GM18870 (cell line): ENCODE measurements at regions not wholly inside any gene's neighbourhood (a gene's known extent, or its start where the extent isn't known, plus 50 kb on each side); places are given as distances from the start of the nearest gene placed in this dataset.

Experiments
- ATAC-seq: cut with Tn5 transposase; IDR thresholded peaks from one replicate; pipeline ENCODE4 v1.9.1; 2021; ENCODE audit warnings: moderate library complexity; ENCODE audit not compliant: unreplicated experiment

GRCh38 chrX:39736216-39737211 lies 361.2 kb downstream of the BCOR start:
- ATAC-seq = no peak

DNA sequence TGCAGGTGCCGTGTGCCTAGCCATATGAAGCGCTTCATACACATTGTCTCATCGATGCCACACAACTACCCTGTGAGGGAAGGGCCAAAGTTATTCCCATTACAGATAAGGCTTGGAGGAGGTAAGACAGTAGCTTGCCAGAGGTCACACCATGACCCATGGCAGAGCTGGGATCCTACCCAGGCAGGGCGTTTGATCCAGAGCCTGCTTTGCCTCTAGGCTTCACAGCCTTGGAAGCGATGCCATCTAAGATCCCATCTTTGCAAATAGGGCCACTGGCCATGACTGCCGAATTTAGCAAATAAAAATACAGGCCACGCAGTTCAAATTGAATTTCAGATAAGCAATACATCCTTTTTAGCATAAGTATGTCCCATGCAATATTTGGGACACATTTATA lies 358.2 kb downstream of the BCOR start:
- no peak for ATAC-seq

DNA sequence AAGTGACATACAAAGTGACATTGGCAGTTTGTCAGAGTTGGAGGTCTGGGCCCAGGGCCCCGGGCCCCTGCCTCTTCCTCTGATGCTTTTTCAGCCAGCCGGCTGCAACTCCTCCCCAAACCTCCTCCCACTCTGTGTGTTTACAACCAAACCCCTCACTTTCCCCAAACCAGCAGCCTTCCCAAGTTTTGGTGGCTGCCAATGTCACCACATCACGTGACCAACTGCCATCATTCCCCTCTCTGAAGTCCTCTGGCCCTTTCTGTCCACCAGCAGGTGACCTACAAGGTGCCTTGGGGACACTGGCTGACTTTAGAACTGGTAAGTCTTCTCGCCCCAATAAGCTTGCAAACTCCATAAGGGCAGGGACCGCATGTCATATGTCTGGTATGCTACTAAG lies 357.7 kb downstream of the BCOR start:
- ATAC-seq = no peak

GRCh38 chrX:39741904-39742303 lies 355.9 kb downstream of the BCOR start:
- ATAC-seq = no peak

GRCh38 chrX:39745818-39746217 lies 351.9 kb downstream of the BCOR start:
- ATAC-seq = no peak

GRCh38 chrX:39749135-39749534 lies 348.6 kb downstream of the BCOR start:
- ATAC-seq = no peak

GRCh38 chrX:39749728-39750127 lies 348.0 kb downstream of the BCOR start:
- no peak for ATAC-seq

DNA sequence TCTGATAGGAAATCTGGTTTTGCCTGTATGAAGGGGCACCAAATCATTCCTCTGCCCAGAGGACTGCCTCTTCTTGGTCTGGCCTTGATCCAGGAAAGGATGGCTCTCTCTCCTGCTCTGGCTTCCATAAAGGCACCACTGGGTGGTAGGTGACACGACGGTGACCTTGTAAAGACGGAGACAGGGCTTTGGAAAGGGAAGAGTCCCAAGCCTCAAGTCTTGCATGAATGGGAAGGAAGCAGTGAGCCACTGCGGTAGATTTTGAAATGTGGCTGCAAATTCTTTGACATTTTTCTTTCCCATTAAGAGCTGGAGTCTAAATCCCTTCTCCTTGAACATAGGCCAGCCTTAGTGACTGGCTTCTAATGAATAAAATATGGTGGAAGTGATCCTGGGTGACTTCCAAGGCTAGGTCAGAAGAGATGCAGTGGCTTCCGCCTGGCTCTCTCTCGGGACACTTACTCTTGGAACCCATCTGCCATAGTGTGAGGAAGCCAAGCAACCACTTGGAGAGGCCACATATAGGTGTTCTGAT lies 347.4 kb downstream of the BCOR start:
- ATAC-seq = no peak

DNA sequence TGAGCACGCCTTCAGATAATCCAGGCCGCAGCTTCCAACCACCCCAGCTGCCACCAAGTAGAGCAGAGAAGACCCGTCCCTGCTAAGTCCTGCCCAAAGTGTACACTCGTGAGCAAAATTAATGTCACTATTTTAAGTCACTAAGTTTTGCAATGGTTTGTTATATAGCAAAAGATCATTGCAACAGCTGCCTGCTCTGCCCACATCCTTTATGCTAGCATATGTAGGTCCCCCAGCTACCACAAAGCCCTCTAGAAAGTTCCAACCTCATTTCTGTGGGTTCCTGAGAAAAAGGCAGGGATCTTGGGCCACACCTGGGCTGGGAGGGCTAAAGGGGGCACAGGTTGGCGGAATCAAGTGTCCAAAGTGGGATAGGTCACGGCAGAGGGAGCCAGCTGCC lies 346.9 kb downstream of the BCOR start:
- no peak for ATAC-seq

DNA sequence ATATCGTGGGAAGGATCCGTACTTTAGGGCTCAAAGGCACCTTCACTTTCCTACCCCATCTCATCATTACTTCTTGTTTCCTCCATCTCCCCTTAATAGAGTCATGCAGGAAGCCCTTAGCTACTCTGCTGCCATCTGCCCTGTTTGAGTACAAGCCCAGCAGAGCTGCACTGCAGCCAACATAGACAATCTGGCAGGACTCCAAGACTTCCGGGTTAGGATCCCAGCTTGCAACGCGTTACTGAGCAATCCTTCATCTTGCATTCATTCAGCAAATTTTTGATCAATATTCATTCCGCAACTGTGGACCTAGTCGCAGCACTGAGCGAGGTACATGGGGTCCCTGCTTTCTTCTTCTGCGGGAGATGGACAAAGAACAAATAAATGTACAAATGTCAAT lies 344.9 kb downstream of the BCOR start:
- ATAC-seq = no peak

DNA sequence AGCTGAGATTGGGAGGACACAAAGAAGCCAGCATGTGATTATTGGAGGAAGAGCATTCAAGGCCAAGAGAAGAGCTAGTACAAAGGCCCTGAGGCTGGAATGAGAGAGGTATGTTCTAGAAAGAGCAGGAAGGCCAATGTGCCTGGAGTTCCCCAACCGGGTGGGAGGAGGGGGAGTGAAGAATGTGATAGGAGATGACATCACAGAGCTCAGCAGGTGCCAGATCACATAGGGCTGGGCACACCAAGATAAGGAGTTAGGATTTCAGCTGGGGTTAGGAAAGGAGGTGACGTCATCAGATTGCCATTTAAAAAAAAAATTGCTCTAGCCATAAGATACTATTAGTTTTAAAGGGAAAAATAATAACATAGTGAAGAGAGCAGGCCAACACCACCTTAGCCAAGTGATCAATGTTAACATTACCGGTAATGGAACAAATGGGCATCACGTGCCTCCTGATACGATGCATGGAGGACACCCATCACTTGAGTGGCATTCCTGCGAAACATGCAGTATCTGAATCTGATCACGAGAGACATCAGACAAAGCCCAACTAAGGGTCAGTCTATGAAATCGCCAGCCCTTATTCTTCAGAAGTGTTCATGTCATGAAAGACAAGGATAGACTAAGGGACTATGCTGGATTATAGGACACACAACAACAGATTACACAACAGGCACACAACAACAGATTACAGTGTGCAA lies 344.3 kb downstream of the BCOR start:
- ATAC-seq = no peak

DNA sequence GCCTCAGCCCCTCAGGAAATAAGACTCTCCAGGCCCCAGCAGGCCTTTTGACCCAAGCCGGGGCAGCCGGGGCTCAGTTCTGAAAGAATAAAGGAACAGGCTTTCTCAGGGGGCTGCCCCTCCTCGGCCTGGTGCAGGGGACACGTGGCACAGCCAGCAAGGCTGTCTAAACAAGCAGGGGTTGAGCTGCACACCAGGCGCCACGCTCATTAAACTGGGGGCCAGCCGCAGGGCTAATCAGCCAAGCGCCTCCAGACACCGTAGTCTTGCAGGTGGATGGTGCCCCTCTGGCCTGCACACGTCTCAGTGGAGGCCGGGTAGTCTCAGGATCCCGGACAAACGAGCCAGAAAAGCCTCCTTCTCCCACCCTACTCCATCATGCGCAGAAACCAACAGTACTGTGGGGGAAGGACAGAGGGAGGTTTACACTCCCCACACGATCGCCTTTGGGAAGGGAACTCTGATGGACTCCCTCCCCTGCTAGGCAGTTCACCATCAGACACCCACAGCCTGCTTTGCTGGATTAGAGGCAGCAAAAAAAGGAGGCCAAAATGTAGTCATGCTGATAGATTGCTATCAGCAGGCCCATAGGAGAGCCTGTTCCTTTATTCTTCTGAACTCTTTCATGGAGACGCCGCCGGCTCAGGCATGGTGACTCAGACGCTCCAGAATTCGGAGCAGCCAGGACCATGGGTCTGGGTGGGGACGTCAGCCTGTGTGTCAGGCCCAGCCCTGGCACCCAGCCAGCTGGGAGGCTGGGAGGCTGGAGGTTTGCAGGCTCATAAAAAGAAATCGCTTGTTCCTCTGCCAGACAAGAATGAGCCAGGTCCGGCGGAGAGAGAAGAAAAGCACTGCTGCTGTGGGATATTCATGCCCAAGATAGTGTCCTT lies 342.4 kb downstream of the BCOR start:
- ATAC-seq = no peak

DNA sequence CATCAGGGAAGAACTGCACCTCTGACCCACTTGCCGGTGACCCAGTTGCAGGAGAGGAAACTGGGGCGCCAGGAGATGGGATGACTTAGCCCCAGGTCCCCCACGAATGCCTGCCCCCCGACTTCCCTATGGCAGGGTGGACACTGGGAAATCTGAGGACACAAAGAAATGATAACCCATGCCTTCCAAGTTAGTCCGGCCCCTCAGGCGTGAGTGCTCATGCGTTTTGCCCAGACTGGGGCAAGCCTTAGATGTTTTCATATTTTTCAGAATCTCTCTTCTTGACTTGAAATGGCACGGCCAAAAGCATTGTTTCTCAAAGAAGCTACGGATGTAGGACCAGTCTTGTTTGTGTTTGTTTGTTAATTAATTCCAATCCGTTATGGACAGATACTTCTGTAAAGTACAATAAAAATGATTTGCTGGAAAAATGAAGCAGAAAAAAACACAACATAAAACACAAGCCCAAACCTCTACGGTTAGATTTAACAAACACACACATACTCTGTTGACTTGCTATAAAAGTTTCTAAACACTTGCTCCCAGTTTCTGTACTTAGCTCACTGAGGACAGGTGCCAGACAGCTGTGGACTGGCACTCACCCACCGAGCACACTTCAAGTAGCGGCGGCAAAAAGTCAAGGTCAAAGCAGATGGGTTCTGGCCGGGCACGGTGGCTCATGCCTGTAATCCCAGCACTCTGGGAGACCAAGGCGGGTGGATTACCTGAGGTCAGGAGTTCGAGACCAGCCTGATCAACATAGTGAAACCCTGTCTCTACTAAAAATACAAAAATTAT lies 341.5 kb downstream of the BCOR start:
- no peak for ATAC-seq

GRCh38 chrX:39757971-39758370 lies 339.8 kb downstream of the BCOR start:
- ATAC-seq = no peak

- ATAC-seq = no peak
Measured at GRCh38 chrX:39758791-39759525, 338.8 kb downstream of the BCOR start.

DNA sequence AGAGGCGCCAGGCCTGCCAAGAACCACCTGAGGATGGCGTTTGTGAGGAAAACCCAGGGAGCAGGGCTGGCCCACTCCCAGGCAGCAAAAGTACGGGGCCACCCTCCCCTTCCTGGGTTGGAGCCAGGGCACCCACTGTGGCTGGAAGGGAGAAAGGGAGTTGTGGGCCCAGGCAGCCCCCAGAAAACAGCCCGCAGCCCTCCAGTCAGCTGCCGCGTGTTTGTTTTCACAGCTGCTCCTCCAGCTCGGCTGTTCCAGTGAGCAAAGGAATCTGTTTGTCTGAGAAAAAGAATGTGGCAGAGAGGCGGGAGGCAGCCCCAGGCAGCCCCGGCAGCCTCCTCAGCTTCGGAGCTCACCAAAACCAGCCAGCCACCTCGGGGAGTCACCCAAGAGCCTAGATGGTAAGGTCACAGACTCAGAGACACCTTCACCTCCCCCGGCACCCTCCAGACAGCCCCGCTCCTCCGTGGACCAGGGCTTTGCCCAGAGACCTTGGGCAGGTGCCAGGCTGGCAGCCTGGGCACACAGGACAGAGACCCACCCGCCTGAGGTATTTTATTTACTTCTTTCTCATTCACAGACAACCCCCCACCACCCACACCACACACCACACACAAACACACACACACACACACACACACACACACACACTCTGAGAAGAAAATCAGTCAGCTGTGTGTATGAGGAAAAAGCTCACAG lies 338.1 kb downstream of the BCOR start:
- no peak for ATAC-seq

GRCh38 chrX:39760930-39761329 lies 336.8 kb downstream of the BCOR start:
- no peak for ATAC-seq

GRCh38 chrX:39762266-39762841 lies 335.4 kb downstream of the BCOR start:
- ATAC-seq = no peak
